ENCODE measurements at regions not wholly inside any gene's neighbourhood (a gene's known extent, or its start where the extent isn't known, plus 50 kb on each side); places are given as distances from the start of the nearest gene placed in this dataset.

- no peak overlapping the region for H3K4me3 ChIP-seq (ENCODE audit: low read depth, low read length)
- TF ChIP-seq, protein P1, sequence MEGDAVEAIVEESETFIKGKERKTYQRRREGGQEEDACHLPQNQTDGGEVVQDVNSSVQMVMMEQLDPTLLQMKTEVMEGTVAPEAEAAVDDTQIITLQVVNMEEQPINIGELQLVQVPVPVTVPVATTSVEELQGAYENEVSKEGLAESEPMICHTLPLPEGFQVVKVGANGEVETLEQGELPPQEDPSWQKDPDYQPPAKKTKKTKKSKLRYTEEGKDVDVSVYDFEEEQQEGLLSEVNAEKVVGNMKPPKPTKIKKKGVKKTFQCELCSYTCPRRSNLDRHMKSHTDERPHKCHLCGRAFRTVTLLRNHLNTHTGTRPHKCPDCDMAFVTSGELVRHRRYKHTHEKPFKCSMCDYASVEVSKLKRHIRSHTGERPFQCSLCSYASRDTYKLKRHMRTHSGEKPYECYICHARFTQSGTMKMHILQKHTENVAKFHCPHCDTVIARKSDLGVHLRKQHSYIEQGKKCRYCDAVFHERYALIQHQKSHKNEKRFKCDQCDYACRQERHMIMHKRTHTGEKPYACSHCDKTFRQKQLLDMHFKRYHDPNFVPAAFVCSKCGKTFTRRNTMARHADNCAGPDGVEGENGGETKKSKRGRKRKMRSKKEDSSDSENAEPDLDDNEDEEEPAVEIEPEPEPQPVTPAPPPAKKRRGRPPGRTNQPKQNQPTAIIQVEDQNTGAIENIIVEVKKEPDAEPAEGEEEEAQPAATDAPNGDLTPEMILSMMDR (IDR thresholded peaks at IDR 0.05; ENCODE audit: insufficient read depth, low read depth, low read length), result no peak
- no peak for DNase-seq (ENCODE audit: low read depth)
Measured at GRCh38 chr12:58818546-58818945, 101.8 kb downstream of the LRIG3 start.

DNA sequence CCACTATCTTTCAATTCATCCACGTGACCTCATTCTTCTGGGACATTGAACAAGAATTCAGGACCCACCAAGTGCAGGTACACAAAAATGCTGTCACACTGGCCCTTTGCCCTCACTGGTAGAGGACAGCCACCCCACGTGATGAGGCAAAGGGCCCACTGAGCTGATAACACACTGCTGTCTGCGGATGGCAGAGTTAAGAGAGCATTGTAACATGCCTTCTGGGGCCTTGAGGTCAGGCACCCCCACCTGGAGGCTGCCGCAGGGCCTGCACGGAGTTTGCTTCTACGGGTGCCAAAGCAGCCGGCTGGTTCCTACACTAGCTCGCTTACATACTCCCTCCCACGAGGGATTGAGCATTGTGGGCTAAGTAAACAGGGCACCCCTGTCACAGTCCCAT lies 101.0 kb downstream of the LRIG3 start:
- TF ChIP-seq, protein P1 (IDR thresholded peaks at IDR 0.05; ENCODE audit: insufficient read depth, low read depth, low read length), result no peak
- no peak overlapping the region for H3K4me3 ChIP-seq (ENCODE audit: low read depth, low read length)
- DNase-seq (ENCODE audit: low read depth), result no peak

- H3K4me3 ChIP-seq (ENCODE audit: low read depth, low read length), result no peak overlapping the region
- no peak for DNase-seq (ENCODE audit: low read depth)
- TF ChIP-seq, protein P1 (IDR thresholded peaks at IDR 0.05; ENCODE audit: insufficient read depth, low read depth, low read length), result no peak
Measured at GRCh38 chr12:58819985-58820384, 100.3 kb downstream of the LRIG3 start.

Measured in fibroblast of villous mesenchyme (primary cell).